Urinary bladder (tissue), 3 donors: ENCODE measurements at regions not wholly inside any gene's neighbourhood (a gene's known extent, or its start where the extent isn't known, plus 50 kb on each side); places are given as distances from the start of the nearest gene placed in this dataset.
"Not testable (repeated sequence)": the region's sequence is repeated elsewhere in the genome, so short reads cannot be mapped to it uniquely, and the experiment has no call there.

Experiments used
- DNase-seq: peaks from one replicate; pipeline ENCODE4 v3.0.0-alpha.2; 2015; ENCODE audit errors: extremely low spot score
- H3K27ac ChIP-seq: one replicate; pipeline ENCODE4 v1.5.1; 2013; ENCODE audit warnings: low read depth, mild to moderate bottlenecking, moderate library complexity
- H3K36me3 ChIP-seq: one replicate; pipeline ENCODE4 v1.6.1; 2013; ENCODE audit warnings: mild to moderate bottlenecking, moderate library complexity; ENCODE audit not compliant: insufficient read depth
- H3K4me1 ChIP-seq: one replicate; pipeline ENCODE4 v1.6.1; 2013; ENCODE audit warnings: mild to moderate bottlenecking, moderate library complexity; ENCODE audit not compliant: insufficient read depth
- H3K4me3 ChIP-seq: one replicate; pipeline ENCODE4 v1.5.1; 2013; ENCODE audit warnings: low read depth, low read length
- WGBS: extraction: QIAGEN DNeasy Blood & Tissue Kit; methylation state at CpG from one replicate; pipeline ENCODE4 v1.1.7; 2013; 5-methylcytosine and 5-hydroxymethylcytosine counted together
- donor health status: healthy with polysubstance abuse.
- donor health status: healthy.

GRCh38 chr18:10090668-10091067 is 176.9 kb downstream of the VAPA start:
- DNase-seq = no peak
- 88% methylated on average over 4 of the region's 4 CpGs for WGBS
- Histone ChIP-seq H3K36me3 (no peaks in the 10 kb centered on the region), H3K4me3 (no peak overlapping the region), H3K4me1 (no peaks in the 10 kb centered on the region), H3K27ac (no peak overlapping the region)

- Histone ChIP-seq H3K4me1 (no peaks in the 10 kb centered on the region), H3K36me3 (no peaks in the 10 kb centered on the region), H3K27ac (no peak overlapping the region), H3K4me3 (no peak overlapping the region)
- WGBS = 95% methylated on average over 10 of the region's 10 CpGs
- DNase-seq = no peak
Measured at GRCh38 chr18:10093445-10093844, 179.6 kb downstream of the VAPA start.

GRCh38 chr18:10094154-10094553 is 180.3 kb downstream of the VAPA start:
- WGBS = 47% methylated on average over 1 of the region's 1 CpG
- no peak for DNase-seq
- H3K27ac ChIP-seq = no peak overlapping the region
- no peaks in the 10 kb centered on the region for H3K36me3 ChIP-seq
- H3K4me3 ChIP-seq = no peak overlapping the region
- no peaks in the 10 kb centered on the region for H3K4me1 ChIP-seq

GRCh38 chr18:10094655-10095054 is 180.8 kb downstream of the VAPA start:
- no peak overlapping the region for H3K27ac ChIP-seq
- no peak for DNase-seq
- H3K4me3 ChIP-seq = no peak overlapping the region
- H3K4me1 ChIP-seq = no peaks in the 10 kb centered on the region
- H3K36me3 ChIP-seq = no peaks in the 10 kb centered on the region
- 85% methylated on average over 1 of the region's 1 CpG for WGBS

GRCh38 chr18:10095356-10095755 is 181.5 kb downstream of the VAPA start:
- Histone ChIP-seq H3K36me3 (no peaks in the 10 kb centered on the region), H3K4me1 (no peaks in the 10 kb centered on the region), H3K4me3 (no peak overlapping the region), H3K27ac (no peak overlapping the region)
- DNase-seq = no peak
- 96% methylated on average over 3 of the region's 3 CpGs for WGBS

GRCh38 chr18:10099539-10100140 is 185.8 kb downstream of the VAPA start:
- WGBS = 89% methylated on average over 7 of the region's 7 CpGs
- peaks cover 2% of the 10 kb centered on the region for H3K4me1 ChIP-seq
- no peak overlapping the region for H3K4me3 ChIP-seq
- no peak for DNase-seq
- H3K36me3 ChIP-seq = no peaks in the 10 kb centered on the region
- no peak overlapping the region for H3K27ac ChIP-seq

GRCh38 chr18:10100196-10100595 is 186.4 kb downstream of the VAPA start:
- no peak overlapping the region for H3K27ac ChIP-seq
- peaks cover 2% of the 10 kb centered on the region for H3K4me1 ChIP-seq
- no peak overlapping the region for H3K4me3 ChIP-seq
- no peak for DNase-seq
- WGBS = 87% methylated on average over 4 of the region's 4 CpGs
- no peaks in the 10 kb centered on the region for H3K36me3 ChIP-seq

- DNase-seq = no peak
- H3K4me1 ChIP-seq = peaks cover 2% of the 10 kb centered on the region
- H3K36me3 ChIP-seq = no peaks in the 10 kb centered on the region
- H3K4me3 ChIP-seq = no peak overlapping the region
- no peak overlapping the region for H3K27ac ChIP-seq
- WGBS = 45% methylated on average over 12 of the region's 12 CpGs
Measured at GRCh38 chr18:10100941-10101701, 187.3 kb downstream of the VAPA start.

- Histone ChIP-seq H3K4me1 (peaks cover 2% of the 10 kb centered on the region), H3K27ac (no peak overlapping the region), H3K36me3 (no peaks in the 10 kb centered on the region), H3K4me3 (no peak overlapping the region)
- WGBS = 89% methylated on average over 5 of the region's 5 CpGs
- no peak for DNase-seq
Measured at GRCh38 chr18:10101729-10102128, 187.9 kb downstream of the VAPA start.

- not testable (repeated sequence) for H3K27ac ChIP-seq, H3K36me3 ChIP-seq, H3K4me1 ChIP-seq, H3K4me3 ChIP-seq, DNase-seq
- 44% methylated on average over 1 of the region's 1 CpG for whole genome bisulfite sequencing
Measured at GRCh38 chr18:10105118-10105517, 191.3 kb downstream of the VAPA start.

GRCh38 chr18:10111191-10111590 is 197.4 kb downstream of the VAPA start:
- Histone ChIP-seq H3K36me3 (no peaks in the 10 kb centered on the region), H3K27ac (no peak overlapping the region), H3K4me1 (no peaks in the 10 kb centered on the region), H3K4me3 (no peak overlapping the region)
- no peak for DNase-seq
- WGBS = 88% methylated on average over 1 of the region's 1 CpG

GRCh38 chr18:10111944-10112343 is 198.1 kb downstream of the VAPA start:
- DNase-seq = no peak
- H3K36me3 ChIP-seq = no peaks in the 10 kb centered on the region
- H3K4me3 ChIP-seq = no peak overlapping the region
- H3K4me1 ChIP-seq = no peaks in the 10 kb centered on the region
- no peak overlapping the region for H3K27ac ChIP-seq
- 87% methylated on average over 10 of the region's 10 CpGs for WGBS

GRCh38 chr18:10113121-10114022 is 199.6 kb downstream of the VAPA start:
- Histone ChIP-seq H3K4me1 (no peaks in the 10 kb centered on the region), H3K36me3 (no peaks in the 10 kb centered on the region), H3K27ac (no peak overlapping the region), H3K4me3 (no peak overlapping the region)
- WGBS = 62% methylated on average over 8 of the region's 8 CpGs
- DNase-seq = no peak
